SIG-M5 treated with dmso at 0.1 percent for 504 hours (cell line): ENCODE measurements at regions not wholly inside any gene's neighbourhood (a gene's known extent, or its start where the extent isn't known, plus 50 kb on each side); places are given as distances from the start of the nearest gene placed in this dataset.
"Not testable (repeated sequence)": the region's sequence is repeated elsewhere in the genome, so short reads cannot be mapped to it uniquely, and the experiment has no call there.

ENCODE experiments used
- DNase-seq: peaks from one replicate; lab custom pipeline; 2025; ENCODE audit not compliant: unreplicated experiment; lab: John Stamatoyannopoulos, UW

GRCh38 chrX:115840729-115841409, 279.9 kb downstream of the PLS3 start:
- DNase-seq: not testable (repeated sequence)

GRCh38 chrX:115850986-115851385, 290.0 kb downstream of the PLS3 start:
- DNase-seq: not testable (repeated sequence)

GRCh38 chrX:115853260-115853659, 292.3 kb downstream of the PLS3 start:
- not testable (repeated sequence) for DNase-seq

- DNase-seq: not testable (repeated sequence)
These were observed 289.4 kb upstream of the AGTR2 start for GRCh38 chrX:115881170-115881569.

GRCh38 chrX:115884121-115884520, 286.4 kb upstream of the AGTR2 start:
- DNase-seq: not testable (repeated sequence)

- not testable (repeated sequence) for DNase-seq
These were observed 282.5 kb upstream of the AGTR2 start for GRCh38 chrX:115888041-115888440.

GRCh38 chrX:115888519-115888918, 282.0 kb upstream of the AGTR2 start:
- DNase-seq: not testable (repeated sequence)

GRCh38 chrX:115889121-115889890, 281.2 kb upstream of the AGTR2 start:
- no peak for DNase-seq

- DNase-seq: no peak
These were observed 278.4 kb upstream of the AGTR2 start for GRCh38 chrX:115892056-115892708.

- DNase-seq: no peak
These were observed 277.5 kb upstream of the AGTR2 start for GRCh38 chrX:115892787-115893671.

- no peak for DNase-seq
These were observed 276.5 kb upstream of the AGTR2 start for GRCh38 chrX:115894087-115894486.

GRCh38 chrX:115895678-115896329, 274.7 kb upstream of the AGTR2 start:
- no peak for DNase-seq

GRCh38 chrX:115896362-115896761, 274.2 kb upstream of the AGTR2 start:
- no peak for DNase-seq

- no peak for DNase-seq
These were observed 272.6 kb upstream of the AGTR2 start for GRCh38 chrX:115897956-115898355.

GRCh38 chrX:115898382-115899001, 272.1 kb upstream of the AGTR2 start:
- no peak for DNase-seq

- no peak for DNase-seq
These were observed 270.1 kb upstream of the AGTR2 start for GRCh38 chrX:115900425-115900824.

- no peak for DNase-seq
These were observed 269.3 kb upstream of the AGTR2 start for GRCh38 chrX:115901241-115901640.

- DNase-seq: no peak
These were observed 267.5 kb upstream of the AGTR2 start for GRCh38 chrX:115902995-115903394.

GRCh38 chrX:115906276-115906675, 264.3 kb upstream of the AGTR2 start:
- DNase-seq: no peak

- no peak for DNase-seq
These were observed 263.7 kb upstream of the AGTR2 start for GRCh38 chrX:115906881-115907280.
